Globus pallidus (tissue), 1 donor: ENCODE measurements at regions not wholly inside any gene's neighbourhood (a gene's known extent, or its start where the extent isn't known, plus 50 kb on each side); places are given as distances from the start of the nearest gene placed in this dataset.
"Not testable (repeated sequence)": the region's sequence is repeated elsewhere in the genome, so short reads cannot be mapped to it uniquely, and the experiment has no call there.

Source experiments
- DNase-seq: peaks from one replicate; pipeline ENCODE4 v3.0.0-alpha.2; 2015; ENCODE audit warnings: low spot score

DNA sequence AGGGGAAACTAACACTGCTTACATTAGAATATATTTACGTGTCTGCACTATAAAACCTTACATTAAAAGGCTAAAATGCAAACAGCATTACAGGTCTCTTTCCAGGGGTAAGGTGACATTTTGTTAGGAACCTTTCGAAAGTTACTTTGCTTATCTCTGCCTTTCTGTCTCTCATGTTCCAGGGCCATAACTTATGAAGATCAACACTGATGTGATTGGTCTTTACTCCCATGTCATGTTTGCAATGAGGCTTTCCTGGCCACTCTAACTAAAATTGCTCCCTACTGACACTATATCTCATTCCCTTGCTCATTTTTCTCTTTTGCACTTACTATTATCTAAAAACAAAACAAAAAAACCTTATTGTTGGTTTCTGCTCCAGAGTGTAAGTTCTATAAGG, 119.0 kb downstream of the JRKL start:
- no peak for DNase-seq

DNA sequence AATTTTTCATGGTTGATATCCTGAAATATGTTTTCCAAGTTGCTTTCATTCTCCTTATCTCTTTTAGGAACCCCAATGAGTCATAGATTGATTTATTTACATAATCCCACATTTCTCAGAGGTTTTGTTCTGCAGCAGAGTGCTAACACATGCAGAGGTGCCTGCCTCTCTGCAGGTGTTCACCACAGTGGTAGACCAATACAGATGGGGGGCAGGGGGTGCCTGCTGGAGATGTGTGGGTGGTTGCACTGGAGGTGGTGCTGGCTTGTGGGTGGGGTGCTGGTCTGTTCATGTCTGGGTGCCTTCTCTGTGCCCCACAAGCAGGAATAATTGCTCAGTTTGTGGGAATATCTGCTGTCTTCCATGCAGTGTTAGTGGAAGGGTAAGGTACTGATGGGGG, 131.1 kb downstream of the JRKL start:
- no peak for DNase-seq

DNA sequence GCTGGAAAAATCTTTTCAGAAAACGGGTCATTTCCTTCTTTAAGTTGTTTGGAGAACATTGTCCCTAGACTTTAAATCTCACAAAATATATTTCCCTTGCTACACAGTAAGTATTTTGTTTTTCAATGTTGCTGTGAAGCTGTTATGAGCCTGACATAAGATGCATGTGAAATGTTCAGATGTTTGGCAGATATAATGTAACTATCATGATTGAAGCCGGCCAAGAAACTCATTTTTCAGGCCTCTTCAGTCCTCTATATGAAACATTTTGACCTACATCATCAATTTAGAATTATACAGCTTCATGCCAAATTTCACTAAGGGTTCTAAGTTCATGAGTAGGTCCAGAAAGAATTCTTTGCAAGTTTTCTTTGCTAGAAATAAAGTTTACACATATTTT, 133.8 kb downstream of the JRKL start:
- DNase-seq = no peak

DNA sequence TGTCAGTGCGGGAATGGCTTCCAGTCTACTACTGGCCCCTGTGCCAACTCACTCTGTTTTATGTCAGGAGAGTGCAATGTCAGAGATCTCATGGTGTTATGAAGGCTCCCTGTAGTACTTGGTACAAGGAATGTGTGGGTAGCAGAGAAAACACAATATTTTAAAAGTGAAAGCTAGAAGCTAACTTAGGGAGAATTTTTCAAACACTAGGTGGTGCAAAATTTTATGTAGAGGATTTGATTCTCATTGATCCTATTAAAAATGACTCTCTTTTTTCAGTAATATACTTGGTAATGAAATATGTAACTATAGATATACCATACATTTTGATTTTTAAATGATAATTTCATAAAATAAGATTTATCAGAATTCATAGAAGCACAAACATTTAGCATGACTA, 134.7 kb downstream of the JRKL start:
- DNase-seq = no peak

DNA sequence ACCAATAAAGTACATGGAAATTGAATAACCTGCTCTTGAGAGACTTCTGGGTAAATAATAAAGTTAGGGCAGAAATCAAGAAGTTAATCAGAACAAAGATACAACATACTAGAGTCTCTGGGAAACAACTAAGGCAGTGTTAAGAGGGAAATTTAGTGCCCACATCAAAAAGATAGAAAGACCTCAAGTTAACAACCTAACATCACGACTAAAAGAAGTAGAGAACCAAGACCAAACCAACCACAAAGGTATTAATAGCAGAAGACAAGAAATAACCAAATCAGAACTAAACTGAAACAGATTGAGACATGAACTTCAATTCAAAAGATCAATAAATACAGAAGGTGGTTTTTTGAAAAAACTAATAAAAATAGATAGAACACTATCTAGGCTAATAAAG, 140.7 kb downstream of the JRKL start:
- DNase-seq = no peak

DNA sequence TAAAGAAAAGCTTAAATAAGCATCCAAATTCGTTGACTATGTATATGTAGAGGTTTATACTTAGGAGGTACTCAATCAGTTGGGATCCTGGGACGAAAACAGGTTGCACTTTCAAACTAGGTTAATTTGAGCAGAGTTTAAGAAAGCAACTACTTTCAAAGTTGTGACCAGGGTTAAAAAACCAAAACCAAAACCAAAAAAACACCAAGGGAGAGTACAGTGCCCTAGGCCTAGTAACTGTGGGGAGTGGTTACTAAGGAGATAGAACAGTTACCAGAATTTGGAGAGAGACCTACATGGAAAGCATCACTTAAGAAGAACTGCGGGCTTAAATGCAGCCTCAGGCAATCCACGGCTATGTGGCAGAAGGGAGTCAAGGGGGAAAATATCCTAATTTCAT, 148.3 kb downstream of the JRKL start:
- no peak for DNase-seq

DNA sequence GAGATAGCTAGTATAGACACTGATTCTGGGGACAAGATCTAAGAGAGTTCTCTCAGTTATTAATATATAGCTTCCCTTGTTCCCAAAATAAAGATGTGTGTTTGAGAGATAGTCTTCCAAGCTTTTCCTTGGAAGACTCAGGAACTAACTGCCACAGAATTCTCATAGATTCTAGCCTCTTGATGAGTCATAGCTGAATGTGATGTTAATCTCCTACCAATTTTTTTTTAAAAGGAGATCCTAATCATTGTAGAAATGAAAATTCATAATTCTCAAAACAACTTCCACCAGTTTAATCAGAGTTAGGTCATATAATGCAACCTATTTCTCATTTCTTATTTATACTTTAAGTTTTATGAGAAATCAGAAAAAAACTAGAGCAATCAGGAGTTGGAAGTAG, 148.8 kb downstream of the JRKL start:
- DNase-seq = no peak

DNA sequence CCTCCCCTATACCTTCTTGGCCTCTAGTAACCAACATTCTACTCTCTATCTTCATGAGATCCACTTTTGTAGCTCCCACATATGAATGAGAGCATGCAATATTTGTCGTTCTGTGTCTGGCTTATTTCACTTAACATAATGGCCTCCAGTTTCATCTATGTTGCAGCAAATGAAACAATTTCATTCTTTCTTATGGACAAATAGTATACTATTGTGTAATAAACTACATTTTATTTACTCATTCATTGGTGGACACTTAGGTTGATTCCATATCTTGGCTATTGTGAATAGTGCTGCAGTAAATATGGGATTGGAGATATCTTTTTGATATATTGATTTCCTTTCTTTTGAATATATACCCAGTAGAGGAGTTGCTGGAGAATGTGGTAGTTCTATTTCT, 151.1 kb downstream of the JRKL start:
- no peak for DNase-seq

DNA sequence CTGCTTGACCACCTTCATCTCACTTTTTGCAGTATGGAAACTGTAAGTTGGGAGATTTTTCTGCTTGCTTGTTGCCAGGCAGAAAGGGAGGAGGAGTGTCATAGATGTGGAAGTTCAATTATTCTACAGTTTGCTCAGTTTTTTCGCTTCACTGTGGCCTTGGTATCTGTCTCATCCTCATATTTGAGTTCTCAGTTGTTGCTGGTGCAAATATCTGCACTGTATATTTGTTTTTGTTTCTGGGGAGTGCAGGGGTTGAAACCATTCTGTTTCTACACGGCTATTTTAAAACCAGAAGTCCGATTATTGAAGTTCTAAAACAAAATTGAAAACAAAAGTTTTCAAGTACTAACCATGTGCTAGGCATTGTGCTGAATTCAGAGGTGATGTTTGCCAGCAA, 153.4 kb downstream of the JRKL start:
- no peak for DNase-seq

DNA sequence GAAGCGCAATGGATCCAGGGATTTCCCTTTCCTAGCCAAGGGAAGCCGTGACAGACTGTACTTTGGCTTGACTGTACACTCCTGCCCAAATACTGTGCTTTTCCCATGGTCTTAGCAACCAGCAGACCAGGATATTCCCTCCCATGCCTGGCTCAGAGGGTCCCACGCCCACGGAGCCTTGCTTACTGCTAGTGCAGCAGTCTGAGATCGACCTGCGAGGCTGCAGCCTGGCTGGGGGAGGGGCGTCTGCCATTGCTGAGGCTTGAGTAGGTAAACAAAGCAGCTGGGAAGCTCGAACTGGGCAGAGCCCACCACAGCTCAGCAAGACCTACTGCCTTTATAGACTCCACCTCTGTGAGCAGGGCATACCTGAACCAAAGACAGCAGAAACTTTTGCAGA, 155.4 kb downstream of the JRKL start:
- not testable (repeated sequence) for DNase-seq

DNA sequence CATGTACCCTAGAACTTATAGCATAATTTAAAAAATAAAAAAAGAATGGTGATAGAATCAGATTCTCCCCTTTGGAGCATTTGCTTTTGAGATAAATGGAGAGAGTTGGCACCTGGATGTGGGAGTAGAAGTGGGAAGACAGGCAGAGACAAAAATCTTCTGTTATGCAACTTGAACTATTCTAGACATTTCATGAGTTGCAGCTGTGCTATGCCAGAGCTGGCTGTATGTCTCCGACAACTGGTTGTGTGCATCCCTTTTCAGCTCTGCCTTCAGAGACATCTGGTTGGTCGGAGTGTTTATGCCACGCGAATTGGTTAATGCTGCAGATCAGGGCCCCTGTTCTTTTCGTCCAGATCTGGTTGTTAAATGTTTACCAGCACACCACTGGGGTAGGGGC, 161.3 kb downstream of the JRKL start:
- DNase-seq = no peak

DNA sequence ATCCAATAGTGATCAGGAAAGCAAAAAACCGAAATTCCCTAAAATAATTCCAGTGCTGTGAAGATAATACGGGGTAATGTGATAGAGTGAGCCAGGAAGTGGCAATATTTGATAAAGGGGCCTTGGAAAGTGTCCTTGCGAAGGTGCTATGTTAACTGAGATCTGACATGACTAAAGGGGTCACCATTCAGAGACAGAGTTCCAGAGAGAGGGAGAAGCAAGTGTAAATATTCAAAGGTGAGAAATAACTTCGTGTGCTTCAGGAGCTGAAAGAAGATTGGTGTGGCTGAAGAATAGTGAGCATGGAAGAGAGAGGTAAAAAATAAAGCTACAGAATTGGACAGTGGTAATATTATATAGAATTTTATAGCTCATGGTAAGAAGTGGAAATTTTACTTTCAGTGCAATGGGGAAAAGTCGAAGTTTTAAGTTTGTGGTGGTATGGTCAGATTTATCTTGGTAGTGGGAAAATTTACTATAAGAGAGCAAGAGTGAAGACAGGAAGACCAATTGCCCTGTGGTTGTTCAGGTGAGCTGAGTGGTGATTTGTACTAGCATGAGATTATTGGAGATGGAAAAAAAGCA, 164.5 kb downstream of the JRKL start:
- no peak for DNase-seq

DNA sequence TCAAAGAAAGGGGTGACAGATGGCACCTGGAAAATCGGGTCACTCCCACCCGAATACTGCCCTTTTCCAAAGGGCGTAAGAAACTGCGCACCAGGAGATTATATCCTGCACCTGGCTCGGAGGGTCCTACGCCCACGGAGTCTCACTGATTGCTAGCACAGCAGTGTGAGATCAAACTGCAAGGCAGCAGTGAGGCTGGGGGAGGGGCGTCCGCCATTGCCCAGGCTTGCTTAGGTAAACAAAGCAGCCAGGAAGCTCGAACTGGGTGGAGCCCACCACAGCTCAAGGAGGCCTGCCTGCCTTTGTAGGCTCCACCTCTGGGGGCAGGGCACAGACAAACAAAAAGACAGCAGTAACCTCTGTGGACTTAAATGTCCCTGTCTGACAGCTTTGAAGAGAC, 166.0 kb downstream of the JRKL start:
- not testable (repeated sequence) for DNase-seq

DNA sequence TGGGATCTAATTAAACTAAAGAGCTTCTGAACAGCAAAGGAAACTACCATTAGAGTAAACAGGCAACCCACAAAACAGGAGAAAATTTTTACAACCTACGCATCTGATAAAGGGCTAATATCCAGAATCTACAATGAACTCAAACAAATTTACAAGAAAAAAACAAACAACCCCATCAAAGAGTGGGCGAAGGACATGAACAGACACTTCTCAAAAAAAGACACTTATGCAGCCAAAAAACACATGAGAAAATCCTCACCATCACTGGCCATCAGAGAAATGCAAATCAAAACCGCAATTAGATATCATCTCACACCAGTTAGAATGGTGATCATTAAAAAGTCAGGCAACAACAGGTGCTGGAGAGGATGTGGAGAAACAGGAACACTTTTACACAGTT, 170.9 kb downstream of the JRKL start:
- not testable (repeated sequence) for DNase-seq

DNA sequence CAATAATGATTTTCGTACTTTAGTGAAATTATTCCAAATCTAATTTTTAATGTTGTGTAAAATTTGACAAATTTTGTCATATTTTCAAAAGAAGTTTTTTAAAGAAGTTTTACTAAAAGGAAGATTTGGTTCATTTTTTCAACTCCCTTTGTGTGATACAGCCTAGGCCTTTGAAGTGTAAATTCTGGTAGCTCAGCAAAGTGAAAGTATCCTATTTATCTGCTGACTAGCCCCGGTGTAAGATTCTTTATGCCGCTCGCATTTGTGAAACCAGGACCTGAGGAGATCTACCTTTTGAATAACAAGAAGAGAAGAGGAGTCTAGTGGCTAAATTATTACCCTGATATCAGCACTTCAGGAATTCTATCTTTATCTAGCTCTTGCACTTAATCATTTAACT, 177.4 kb downstream of the JRKL start:
- DNase-seq = no peak

DNA sequence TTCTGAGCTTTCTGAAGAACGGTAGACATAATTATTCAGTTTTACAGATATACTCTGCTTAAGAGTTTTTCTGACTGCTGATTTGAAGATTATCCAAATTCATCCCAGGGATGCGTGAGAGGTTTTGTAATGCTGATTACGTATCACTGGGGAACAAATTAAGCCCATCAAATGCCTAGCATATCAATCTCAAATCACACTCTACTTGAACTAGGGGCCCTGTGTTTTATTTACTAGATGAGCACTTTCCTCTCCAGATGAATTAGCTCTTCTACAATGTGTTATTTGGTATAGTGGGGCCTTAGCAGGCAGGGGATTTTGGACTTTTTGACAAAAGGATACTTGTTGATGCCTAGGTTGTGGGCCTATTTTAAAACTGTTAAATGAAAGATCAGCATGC, 177.9 kb downstream of the JRKL start:
- DNase-seq = no peak

DNA sequence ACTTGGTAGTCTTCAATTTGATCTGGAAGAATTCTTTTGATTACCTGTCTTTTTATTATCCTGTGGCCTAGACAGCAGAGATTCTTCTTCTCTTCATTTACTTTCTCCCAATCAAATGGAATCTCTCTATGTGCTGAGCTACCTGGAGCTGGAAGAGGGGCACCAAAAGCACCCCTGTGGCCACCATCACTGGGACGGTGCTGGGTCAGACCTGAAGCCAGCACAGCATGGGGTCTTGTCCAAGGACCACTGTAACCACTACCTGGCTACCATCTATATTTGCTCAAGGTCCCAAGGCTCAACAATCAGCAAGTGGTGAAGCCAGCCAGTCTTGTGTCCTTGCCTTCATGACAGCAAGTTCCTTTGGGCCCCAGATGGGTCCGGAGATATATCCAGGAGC, 186.6 kb downstream of the JRKL start:
- DNase-seq = no peak

DNA sequence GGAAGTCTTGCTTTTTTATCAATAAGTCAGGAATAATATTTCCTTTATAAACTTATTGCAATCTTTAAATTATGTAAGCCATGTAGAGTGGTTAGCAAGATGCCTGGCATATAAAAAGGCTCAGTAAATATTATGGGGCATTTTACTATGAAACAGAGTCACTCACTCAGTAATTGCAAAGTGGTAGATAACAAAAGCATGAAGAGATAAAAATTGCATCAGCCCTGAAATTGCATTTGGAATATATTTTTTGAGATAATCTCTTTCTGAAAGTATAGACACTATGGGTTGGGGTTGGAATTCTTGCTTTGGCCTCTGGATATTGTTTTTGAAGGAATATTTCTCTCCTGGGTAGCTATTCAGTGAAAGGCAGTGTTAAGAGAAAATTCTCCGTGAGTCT, 188.6 kb downstream of the JRKL start:
- no peak for DNase-seq

DNA sequence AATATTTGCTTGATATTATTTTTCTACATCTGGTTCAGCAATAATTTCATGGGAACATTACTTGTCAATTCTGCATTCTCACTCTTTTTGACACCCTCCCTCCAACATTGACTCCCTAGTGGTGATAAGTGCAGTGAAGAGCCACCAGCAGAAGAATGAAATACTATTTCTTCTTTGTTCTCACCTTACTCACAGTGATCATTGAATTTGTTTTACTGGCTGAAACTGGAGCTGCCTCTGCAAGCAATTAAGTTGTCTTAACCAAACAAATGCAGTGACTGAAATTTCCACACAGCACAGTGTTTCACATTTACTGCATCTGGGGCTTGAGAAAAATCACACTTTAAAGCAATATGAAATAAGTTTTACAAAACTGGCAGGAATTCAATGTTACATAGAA, 189.8 kb downstream of the JRKL start:
- DNase-seq = no peak

DNA sequence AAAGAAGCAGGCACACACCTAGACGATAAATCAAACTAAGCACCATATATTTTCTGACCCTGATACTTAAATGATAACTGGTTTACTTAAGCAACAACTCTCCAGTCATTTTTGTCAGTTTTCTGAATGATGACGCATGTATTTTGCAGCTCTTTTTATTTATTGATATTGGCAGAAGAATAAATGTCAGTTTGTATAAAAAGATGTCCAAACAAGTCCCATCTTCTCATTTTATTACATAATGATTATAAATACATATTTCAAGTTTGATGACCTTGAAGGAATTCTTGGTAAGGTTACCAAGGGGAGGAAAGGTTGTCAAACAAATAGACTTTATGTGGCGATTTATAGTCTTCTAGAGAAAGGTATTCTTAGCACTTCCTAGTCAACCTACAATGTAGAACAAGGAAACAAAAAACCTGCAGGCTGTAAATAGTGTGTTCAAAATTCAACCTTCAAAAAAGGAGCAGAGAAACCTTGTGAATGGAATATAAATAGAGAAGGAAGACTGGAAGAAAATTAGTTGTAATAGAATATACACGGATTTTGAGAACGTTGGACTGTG, 190.7 kb downstream of the JRKL start:
- DNase-seq = no peak

DNA sequence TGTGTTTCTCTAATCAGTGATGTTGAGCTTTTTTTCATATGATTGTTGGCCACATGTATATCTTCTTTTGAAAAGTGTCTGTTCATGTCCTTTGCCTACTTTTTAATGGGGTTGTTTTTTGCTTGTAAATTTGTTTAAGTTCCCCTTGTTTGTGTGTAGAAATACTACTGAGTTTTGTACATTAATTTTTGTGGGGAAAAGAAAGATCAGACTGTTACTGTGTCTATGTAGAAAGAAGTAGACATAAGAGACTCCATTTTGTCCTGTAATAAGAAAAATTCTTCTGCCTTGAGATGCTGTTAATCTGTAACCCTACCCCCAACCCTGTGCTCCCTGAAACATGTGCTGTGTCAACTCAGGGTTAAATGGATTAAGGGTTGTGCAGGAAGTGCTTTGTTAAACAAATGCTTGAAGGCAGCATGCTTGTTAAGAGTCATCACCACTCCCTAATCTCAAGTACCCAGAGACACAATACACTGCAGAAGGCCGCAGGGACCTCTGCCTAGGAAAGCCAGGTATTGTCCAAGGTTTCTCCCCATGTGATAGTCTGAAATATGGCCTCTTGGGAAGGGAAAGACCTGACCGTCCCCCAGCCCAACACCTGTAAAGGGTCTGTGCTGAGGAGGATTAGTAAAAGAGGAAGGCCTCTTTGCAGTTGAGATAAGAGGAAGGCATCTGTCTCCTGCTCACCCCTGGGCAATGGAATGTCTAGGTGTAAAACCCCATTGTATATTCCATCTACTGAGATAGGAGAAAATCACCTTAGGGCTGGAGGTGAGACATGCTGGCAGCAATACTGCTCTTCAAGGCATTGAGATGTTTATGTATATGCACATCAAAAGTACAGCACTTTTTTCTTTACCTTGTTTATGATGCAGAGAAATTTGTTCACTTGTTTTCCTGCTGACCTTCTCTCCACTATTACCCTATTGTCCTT, 196.4 kb downstream of the JRKL start:
- not testable (repeated sequence) for DNase-seq

DNA sequence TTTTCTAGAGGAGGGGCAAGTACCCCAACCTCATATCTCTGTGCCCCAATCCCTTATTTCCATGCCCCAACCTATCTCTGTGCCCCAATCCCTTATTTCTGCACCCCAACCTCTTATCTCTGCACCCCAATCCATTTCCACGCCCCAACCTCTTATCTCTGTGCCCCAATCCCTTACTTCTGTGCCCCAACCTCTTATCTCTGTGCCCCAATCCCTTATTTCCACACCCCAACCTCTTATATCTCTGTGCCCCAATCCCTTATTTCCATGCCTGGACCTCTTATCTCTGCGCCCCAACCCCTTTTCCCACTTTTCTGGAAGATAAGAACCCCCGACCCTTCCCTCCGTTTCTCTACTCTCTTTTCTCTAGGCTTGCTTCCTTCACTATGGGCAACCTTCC, 199.0 kb downstream of the JRKL start:
- not testable (repeated sequence) for DNase-seq

DNA sequence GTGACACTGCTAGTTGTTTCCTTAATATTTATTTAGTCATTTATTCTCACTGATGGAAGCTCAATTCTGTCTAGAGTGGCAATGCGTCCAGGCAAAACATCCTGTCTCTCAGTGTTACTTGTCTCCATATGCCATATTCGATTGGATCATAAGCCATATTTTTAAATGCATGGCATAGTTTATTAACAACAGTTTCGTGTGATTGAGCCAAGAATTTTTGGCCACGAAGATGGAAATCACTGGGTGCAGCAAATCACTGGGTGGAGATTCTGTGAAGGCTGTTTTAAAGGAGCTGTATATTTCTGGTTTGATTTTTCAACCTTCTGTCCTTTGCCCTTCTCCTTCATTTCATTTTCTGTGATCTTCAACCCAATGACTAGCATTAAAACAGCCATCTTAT, 205.2 kb downstream of the JRKL start:
- no peak for DNase-seq
